T-helper 22 cell (primary cell): ENCODE measurements at regions not wholly inside any gene's neighbourhood (a gene's known extent, or its start where the extent isn't known, plus 50 kb on each side); places are given as distances from the start of the nearest gene placed in this dataset.
"Not testable (repeated sequence)": the region's sequence is repeated elsewhere in the genome, so short reads cannot be mapped to it uniquely, and the experiment has no call there.

Experiments
- DNase-seq: peaks from one replicate; pipeline ENCODE4 v3.0.0-alpha.2; 2020; ENCODE audit warnings: low read depth

DNA sequence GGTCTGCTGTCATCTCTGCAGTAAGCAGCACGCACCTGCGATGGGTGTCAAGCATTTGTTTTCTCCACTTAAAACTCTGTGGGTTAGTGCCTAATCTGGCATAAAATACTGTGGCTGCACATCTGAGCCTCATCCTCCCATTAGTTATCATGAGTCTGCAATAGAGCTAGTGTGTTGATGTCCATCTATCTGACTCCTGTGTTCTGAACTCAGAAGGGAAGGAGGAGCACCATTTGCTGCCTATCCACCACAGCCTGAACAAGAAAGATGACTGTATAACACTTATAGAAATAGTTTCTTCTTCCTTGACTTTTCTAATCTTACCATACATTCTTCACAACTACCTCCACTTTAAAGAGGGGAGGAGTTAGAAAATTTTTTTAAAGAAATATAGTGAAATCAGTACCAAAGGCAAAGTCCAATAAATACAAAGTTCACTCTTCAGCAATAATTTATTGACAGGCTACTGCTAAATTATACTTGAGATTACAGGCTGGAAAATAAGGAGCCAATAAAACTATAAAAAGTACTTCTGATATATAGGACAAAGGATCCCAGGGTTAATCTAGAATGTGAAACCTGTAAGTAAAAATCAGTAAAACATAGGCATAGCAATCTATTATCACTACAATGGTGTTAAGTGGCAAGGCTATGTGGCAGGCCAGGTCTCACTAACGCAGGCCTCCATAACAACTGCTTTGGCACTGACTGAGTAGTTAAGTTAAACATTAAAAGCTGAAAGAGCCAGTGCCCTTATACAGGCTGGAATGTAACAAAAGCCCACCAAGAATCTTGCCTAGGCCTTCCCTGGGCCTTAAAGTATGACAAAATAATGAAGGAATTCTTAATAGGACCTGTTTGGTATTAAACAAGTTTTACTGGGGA is 70.2 kb downstream of the LGALS9C start:
- DNase-seq: not testable (repeated sequence)

DNA sequence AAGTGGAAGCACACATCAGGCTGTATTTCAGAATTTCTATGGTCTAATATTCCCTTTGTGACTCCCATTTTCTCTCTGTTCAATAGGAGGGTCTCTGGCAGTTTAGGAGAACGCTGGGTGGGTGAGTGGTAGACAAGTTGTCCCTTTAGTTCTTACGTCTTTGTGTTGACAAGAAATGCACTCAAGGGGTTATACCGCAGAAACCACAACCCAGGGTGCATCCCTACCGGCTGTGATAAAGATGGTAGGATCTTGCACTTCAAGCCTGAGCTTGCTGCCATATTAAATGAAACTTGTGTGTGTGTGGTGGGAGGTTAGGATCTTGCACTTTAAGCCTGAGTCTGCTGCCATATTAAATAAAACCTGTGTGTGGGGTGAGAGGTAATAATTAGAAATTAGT is 80.5 kb downstream of the LGALS9C start:
- DNase-seq: not testable (repeated sequence)

DNA sequence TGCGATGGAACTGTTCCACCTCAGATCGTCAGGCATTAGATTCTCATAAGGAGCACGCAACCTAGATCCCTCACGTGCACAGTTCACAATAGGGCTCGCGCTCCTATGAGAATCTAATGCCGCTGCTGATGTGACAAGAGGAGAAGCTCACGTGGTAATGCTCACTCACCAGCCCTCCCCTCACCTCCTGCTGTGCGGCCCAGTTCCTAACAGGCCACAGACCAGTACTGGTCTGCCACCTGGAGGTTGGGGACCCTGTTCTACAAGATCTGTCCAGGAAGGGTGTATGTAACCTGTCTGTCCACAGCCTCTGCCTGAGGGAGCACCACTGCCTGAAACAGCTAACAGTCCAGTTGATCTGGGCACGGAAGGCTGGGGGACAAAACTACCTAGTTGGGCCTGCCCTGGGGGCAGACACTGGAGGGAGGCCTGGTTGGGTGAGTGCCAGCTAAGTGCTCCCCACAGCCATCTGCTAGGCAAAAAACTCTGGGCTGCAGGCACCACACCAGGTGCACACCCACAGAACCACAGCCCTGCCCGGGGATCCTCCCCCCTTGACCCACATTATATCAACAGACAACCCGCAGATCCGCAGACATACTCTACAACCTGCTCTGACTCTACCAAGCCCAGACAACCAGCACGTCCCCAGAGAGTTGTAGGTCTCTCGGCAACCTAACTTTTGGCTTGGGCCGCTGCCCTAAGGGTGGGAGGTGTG is 80.7 kb downstream of the TBC1D28 start:
- peak; percentile 3 for DNase-seq

DNA sequence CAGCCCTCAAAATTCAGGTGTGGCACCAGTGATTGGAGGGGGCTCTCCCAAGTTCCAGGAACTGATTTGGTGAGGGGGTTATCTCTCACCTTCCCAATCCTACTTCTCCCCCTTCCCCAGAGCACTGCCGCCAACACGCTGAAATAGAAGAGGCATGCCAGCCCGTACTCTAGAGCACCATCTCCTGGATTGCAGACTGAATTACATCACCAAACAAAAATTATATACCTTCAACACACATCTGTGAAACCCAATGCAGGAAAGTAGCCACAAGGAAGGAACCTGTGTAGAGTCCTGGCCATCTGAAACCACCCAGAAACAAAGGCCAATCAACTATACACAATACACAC is 80.1 kb downstream of the TBC1D28 start:
- DNase-seq: not testable (repeated sequence)

DNA sequence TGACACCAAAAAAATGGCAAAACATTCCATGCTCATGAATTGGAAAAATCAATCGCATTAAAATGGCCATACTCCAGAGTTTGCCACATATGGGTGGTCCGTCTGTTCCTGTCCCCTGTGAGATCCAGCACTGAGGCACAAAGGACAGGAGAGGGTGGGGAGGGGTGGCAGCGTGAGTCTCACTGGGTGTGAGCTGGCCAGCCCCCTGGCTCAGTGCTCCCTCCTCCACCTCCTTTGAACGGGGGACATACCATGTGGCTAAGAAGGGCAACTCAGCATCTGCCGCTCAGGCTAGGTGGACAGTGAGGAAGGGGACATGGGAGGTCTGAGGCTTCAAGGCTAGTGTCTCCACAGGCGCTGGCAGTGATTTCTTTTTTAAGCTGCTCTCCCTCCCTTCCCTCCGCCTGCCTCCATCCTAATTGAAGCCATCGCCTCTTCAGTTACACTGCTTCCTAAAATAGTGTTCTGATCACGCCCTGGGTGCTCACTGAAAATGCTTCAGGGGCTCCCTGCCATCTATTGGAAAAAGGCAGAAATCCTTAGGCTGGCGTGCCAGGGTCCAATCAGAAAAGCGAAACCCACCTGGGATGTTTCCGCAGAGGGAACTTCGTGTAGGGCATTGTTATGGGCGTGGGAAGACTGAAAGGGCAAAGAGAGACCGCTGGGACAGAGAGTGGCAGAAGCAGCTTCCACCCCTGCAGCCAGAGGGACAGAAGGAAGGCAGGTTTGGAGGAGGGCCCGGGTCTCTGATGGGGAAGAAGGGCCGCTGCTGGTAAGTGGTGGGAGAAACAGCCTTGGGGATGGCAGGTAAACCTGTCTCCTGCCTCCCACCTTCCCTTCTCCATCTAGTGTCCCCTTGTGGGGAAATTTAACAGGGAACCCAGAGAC is 75.8 kb downstream of the TBC1D28 start:
- not testable (repeated sequence) for DNase-seq

DNA sequence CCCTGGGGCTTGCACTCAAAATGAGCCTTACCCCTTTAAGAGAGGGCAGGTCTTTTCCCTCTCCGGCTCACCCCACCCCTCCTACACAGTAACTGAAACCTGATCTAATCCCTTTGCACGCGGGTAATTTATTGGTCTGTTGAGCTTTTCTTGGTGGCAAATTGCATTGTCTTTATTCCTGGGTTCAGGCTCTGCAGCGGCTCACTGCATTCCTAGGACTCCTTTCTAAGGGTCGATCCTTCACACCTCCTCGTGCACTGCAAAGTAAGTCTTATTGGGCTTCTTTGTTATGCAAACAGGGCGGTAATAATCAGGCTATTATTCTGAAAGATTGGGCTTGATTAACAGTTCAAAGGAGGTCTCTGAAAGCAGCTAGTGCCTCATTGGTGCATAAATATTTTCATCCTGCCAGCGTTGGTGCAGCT is 74.7 kb downstream of the TBC1D28 start:
- not testable (repeated sequence) for DNase-seq

DNA sequence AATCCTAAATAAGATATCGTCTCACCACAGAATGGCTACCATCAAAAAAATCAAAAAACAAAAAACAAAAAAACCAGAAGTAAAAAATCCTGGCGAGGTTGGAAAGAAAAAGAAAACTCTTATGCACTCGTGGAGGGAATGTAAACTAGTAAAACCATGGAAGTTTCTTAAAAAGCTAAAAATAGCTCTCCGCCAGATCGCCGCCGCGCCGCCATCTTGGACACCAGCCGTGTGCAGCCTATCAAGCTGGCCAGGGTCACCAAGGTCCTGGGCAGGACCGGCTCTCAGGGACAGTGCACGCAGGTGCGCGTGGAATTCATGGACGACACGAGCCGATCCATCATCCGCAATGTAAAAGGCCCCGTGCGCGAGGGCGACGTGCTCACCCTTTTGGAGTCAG is 71.7 kb downstream of the TBC1D28 start:
- DNase-seq: not testable (repeated sequence)

DNA sequence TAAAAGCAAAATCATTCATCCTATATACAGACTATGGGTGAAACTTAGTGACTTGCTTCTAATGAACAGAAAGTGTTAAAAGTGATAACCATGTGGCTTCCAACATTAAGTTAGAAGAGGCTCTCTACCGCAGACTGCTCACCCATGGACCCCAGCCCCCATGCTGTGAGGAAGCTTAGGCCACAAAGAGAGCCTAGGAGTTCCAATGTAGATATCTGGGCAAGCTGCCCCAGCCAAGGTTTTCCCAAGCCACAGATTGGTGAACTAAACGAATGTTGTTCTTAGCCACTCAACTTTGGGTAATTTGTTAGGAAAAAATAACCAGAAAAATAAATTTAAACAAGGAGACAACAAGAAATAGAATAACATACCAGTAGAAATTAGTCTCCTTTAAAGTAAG is 70.1 kb downstream of the TBC1D28 start:
- DNase-seq: not testable (repeated sequence)
